Breast epithelium (tissue), 4 donors: ENCODE measurements at regions not wholly inside any gene's neighbourhood (a gene's known extent, or its start where the extent isn't known, plus 50 kb on each side); places are given as distances from the start of the nearest gene placed in this dataset.

Experiments used
- DNase-seq, 2 donors: peaks; one replicate each; pipeline ENCODE4 v3.0.0-alpha.2; 2019; ENCODE audit warnings: low spot score in 2 of 2
- H3K27ac ChIP-seq, 2 donors: fragments of 200-600 bp; sonication (generic) in 1 of 2; one replicate each; pipeline ENCODE4 v1.5.1; 2016 to 2019; ENCODE audit warnings: mild to moderate bottlenecking in 1 of 2
- H3K27me3 ChIP-seq, 2 donors: fragments of 200-600 bp; sonication (generic) in 1 of 2; one replicate each; pipeline versions ENCODE4 v1.5.1 to v1.6.0; 2017 to 2019; ENCODE audit warnings: control low read depth in 1 of 2, mild to moderate bottlenecking in 1 of 2
- H3K36me3 ChIP-seq: fragments of 200-600 bp; one replicate; pipeline ENCODE4 v1.5.1; 2019
- H3K4me1 ChIP-seq, 2 donors: fragments of 200-600 bp; sonication (generic); one replicate each; pipeline ENCODE4 v1.5.1; 2016 to 2019; ENCODE audit warnings: control low read depth in 1 of 2
- H3K4me3 ChIP-seq, 3 donors: fragments of 200-600 bp; sonication (generic); 1 replicate in 2 of 3; 2 replicates in 1 of 3; pipeline ENCODE4 v1.5.1; 2016 to 2019; ENCODE audit warnings: mild to moderate bottlenecking in 3 of 3, moderate library complexity in 2 of 3
- H3K9me3 ChIP-seq, 2 donors: fragments of 200-600 bp; sonication (generic) in 1 of 2; one replicate each; pipeline ENCODE4 v1.5.1; 2016 to 2019; ENCODE audit warnings: control low read depth in 1 of 2
- CTCF ChIP-seq, 3 donors: fragments of 450-650 bp; IDR thresholded peaks; one replicate each; pipeline ENCODE4 v1.5.1; 2016 to 2017; ENCODE audit warnings: antibody characterized with exemption in 3 of 3, mild to moderate bottlenecking in 3 of 3, moderate library complexity in 3 of 3
- POLR2A ChIP-seq: fragments of 450-650 bp; IDR thresholded peaks from one replicate; pipeline ENCODE4 v1.6.1; 2016; ENCODE audit warnings: antibody characterized with exemption, mild to moderate bottlenecking, moderate library complexity
- POLR2AphosphoS5 ChIP-seq, 3 donors: sonication (generic); formaldehyde crosslinking; IDR thresholded peaks; one replicate each; pipeline ENCODE4 v1.6.1; 2017; ENCODE audit warnings: antibody characterized with exemption in 3 of 3
- intact Hi-C: fragments of 100-400 bp; cut with DNase I; formaldehyde crosslinking; loops from one replicate; pipeline ENCODE4 v1.15.1; 2023; ENCODE audit warnings: low total_unique reads

GRCh38 chr3:104816008-104816407 lies 550.7 kb upstream of the ALCAM start:
- no peak for DNase-seq
- Histone ChIP-seq H3K27ac (no peak overlapping the region), H3K36me3 (no peaks in the 10 kb centered on the region), H3K9me3 (peaks cover 0 to 8% of the 10 kb centered on the region in 2 donors), H3K27me3 (no peaks in the 10 kb centered on the region), H3K4me1 (no peaks in the 10 kb centered on the region), H3K4me3 (no peak overlapping the region)
- intact Hi-C loops: no loop called here
- TF ChIP-seq POLR2AphosphoS5 (IDR thresholded peaks at IDR 0.05) (no peak), POLR2A (no peak), CTCF (IDR thresholded peaks at IDR 0.05) (no peak)

- no peaks in the 10 kb centered on the region for H3K4me1 ChIP-seq
- H3K4me3 ChIP-seq: no peak overlapping the region
- TF ChIP-seq POLR2AphosphoS5 (IDR thresholded peaks at IDR 0.05): no peak
- DNase-seq: no peak
- no peak overlapping the region for H3K27ac ChIP-seq
- no peaks in the 10 kb centered on the region for H3K36me3 ChIP-seq
- intact Hi-C loops: no loop called here
- H3K27me3 ChIP-seq: no peaks in the 10 kb centered on the region
- peaks cover 6 to 15% of the 10 kb centered on the region in 2 donors for H3K9me3 ChIP-seq
Observed at GRCh38 chr3:104816716-104817115, 550.0 kb upstream of the ALCAM start.

- H3K27me3 ChIP-seq: no peaks in the 10 kb centered on the region
- H3K4me1 ChIP-seq: no peaks in the 10 kb centered on the region
- TF ChIP-seq POLR2A: no peak
- no peak for TF ChIP-seq POLR2AphosphoS5 (IDR thresholded peaks at IDR 0.05)
- TF ChIP-seq CTCF (IDR thresholded peaks at IDR 0.05): no peak
- H3K4me3 ChIP-seq: no peak overlapping the region
- peaks cover 10 to 17% of the 10 kb centered on the region in 2 donors for H3K9me3 ChIP-seq
- H3K27ac ChIP-seq: no peak overlapping the region
- no peak for DNase-seq
- H3K36me3 ChIP-seq: no peaks in the 10 kb centered on the region
- intact Hi-C loops: no loop called here
Observed at GRCh38 chr3:104819333-104819732, 547.4 kb upstream of the ALCAM start.

- TF ChIP-seq POLR2A (no peak), POLR2AphosphoS5 (IDR thresholded peaks at IDR 0.05) (no peak), CTCF (IDR thresholded peaks at IDR 0.05) (no peak)
- Histone ChIP-seq H3K27ac (no peak overlapping the region), H3K36me3 (no peaks in the 10 kb centered on the region), H3K27me3 (no peaks in the 10 kb centered on the region), H3K4me3 (no peak overlapping the region), H3K9me3 (peaks cover 10 to 17% of the 10 kb centered on the region in 2 donors), H3K4me1 (no peaks in the 10 kb centered on the region)
- no peak for DNase-seq
- intact Hi-C loops: no loop called here
Observed at GRCh38 chr3:104820959-104821358, 545.8 kb upstream of the ALCAM start.

GRCh38 chr3:104825116-104825515 lies 541.6 kb upstream of the ALCAM start:
- H3K36me3 ChIP-seq: no peaks in the 10 kb centered on the region
- H3K27ac ChIP-seq: no peak overlapping the region
- H3K27me3 ChIP-seq: no peaks in the 10 kb centered on the region
- intact Hi-C loops: no loop called here
- no peak for DNase-seq
- H3K4me1 ChIP-seq: no peaks in the 10 kb centered on the region
- TF ChIP-seq POLR2AphosphoS5 (IDR thresholded peaks at IDR 0.05) (no peak), CTCF (IDR thresholded peaks at IDR 0.05) (no peak), POLR2A (no peak)
- peaks cover 10 to 17% of the 10 kb centered on the region in 2 donors for H3K9me3 ChIP-seq
- no peak overlapping the region for H3K4me3 ChIP-seq

- DNase-seq: no peak
- intact Hi-C loops: no loop called here
- TF ChIP-seq POLR2A: no peak
- TF ChIP-seq POLR2AphosphoS5 (IDR thresholded peaks at IDR 0.05): no peak
- no peak for TF ChIP-seq CTCF (IDR thresholded peaks at IDR 0.05)
- no peaks in the 10 kb centered on the region for H3K36me3 ChIP-seq
- H3K9me3 ChIP-seq: no peaks in the 10 kb centered on the region
- no peak overlapping the region for H3K4me3 ChIP-seq
- no peaks in the 10 kb centered on the region for H3K27me3 ChIP-seq
- H3K27ac ChIP-seq: no peak overlapping the region
- no peaks in the 10 kb centered on the region for H3K4me1 ChIP-seq
Observed at GRCh38 chr3:104831071-104831470, 535.6 kb upstream of the ALCAM start.
